Thyroid gland (tissue), 4 donors: ENCODE measurements at regions not wholly inside any gene's neighbourhood (a gene's known extent, or its start where the extent isn't known, plus 50 kb on each side); places are given as distances from the start of the nearest gene placed in this dataset.

Experiments used
- POLR2A ChIP-seq, 2 donors: fragments of 450-650 bp; IDR thresholded peaks; one replicate each; pipeline ENCODE4 v1.6.1; 2017; ENCODE audit warnings: antibody characterized with exemption in 2 of 2, mild to moderate bottlenecking in 2 of 2, moderate library complexity in 1 of 2
- TF ChIP-seq, protein P1 (sequence below), 6 experiments: fragments of 200-600 bp in 3 of 6; fragments of 450-650 bp in 3 of 6; sonication (generic) in 3 of 6; IDR thresholded peaks; one replicate each; pipeline ENCODE4 v1.5.1; 2016 to 2019; ENCODE audit warnings: antibody characterized with exemption in 6 of 6, mild to moderate bottlenecking in 2 of 6, inconsistent platforms in 1 of 6, moderate library complexity in 1 of 6

DNA sequence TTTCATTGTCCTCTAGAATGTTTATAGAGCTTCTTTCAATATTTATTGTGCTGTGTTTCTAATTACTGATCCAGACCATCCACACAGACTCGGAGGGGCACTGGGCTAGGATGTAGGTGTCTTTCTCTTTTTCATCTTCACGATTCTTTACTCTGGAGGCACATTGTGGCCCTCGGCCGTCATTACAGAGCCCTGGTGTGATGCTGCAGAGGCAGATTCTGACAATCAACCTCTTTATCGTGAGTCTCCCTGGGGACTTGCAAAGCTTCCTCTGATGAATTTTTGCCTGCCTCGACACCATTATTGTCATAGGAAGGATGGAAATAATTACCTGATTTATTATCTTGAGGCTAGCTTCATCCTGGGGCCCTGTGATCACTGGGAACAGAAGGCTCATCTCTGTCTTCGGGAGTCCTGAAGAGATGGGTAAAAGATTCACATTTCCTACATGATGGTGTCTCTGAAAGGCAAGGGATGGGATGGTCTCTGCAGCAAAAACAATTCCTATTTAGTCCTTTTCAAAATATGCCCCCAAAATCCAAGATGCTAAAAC is 89.4 kb downstream of the SEC16B start:
- TF ChIP-seq, protein P1, sequence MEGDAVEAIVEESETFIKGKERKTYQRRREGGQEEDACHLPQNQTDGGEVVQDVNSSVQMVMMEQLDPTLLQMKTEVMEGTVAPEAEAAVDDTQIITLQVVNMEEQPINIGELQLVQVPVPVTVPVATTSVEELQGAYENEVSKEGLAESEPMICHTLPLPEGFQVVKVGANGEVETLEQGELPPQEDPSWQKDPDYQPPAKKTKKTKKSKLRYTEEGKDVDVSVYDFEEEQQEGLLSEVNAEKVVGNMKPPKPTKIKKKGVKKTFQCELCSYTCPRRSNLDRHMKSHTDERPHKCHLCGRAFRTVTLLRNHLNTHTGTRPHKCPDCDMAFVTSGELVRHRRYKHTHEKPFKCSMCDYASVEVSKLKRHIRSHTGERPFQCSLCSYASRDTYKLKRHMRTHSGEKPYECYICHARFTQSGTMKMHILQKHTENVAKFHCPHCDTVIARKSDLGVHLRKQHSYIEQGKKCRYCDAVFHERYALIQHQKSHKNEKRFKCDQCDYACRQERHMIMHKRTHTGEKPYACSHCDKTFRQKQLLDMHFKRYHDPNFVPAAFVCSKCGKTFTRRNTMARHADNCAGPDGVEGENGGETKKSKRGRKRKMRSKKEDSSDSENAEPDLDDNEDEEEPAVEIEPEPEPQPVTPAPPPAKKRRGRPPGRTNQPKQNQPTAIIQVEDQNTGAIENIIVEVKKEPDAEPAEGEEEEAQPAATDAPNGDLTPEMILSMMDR (IDR thresholded peaks at IDR 0.05) = no peak
- no peak for TF ChIP-seq POLR2A (IDR thresholded peaks at IDR 0.05)
